Occipital lobe (tissue), 2 donors: ENCODE measurements at regions not wholly inside any gene's neighbourhood (a gene's known extent, or its start where the extent isn't known, plus 50 kb on each side); places are given as distances from the start of the nearest gene placed in this dataset. TPM values are rescaled to one million over a fixed set of nuclear protein-coding genes. Genes with fewer than 3 reads are reported as not detected.

Experiments used
- DNase-seq: peaks from one replicate; lab custom pipeline; 2025; lab: John Stamatoyannopoulos, UW
- small RNA-seq: library from RNA; depleted of rRNA; stranded (forward); fragments of <200 nt; gene quantifications from one replicate; pipeline ENCODE3, GENCODE V24; 2014

DNA sequence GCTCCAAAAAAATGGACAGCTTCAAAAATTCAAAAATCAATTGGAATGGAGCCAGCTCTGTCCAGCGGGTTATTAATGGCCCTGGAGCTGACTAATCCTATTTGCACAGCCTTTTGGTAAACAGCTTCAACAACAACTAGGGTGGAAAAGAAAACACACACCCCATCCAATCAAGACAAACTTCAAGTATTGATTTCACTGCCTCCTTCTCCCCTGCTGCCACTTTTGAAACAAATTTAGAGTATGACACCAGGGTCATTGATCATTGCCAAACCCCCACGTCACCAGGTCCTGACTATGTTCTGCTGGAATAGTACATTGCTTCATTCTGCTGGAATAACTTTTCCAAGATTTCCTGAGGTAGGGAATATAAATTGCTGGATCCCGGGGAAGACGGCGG lies 56.8 kb upstream of the GTF3A start:
- DNase-seq, result no peak

GRCh38 chr13:27370305-27370872 lies 54.0 kb upstream of the GTF3A start:
- no peak for DNase-seq

DNA sequence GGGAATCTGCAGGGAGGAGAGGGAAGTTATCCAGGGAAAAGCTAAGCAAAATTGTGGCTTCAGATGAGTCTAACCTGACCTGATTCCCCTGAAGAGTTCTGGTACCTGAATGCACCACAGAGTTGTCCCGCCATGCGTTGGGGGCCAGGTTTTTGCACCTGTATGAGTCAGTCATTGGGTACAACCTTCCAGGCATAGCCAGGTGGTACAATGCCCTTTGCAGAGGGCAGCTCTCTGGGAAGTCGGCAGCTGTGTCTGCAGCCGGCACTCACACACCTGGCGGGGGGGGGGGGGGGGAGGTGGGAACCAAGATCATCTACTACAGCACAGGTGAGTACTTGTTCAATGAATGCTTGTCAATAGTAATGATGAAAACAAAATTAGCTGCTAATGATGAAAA lies 52.5 kb upstream of the GTF3A start:
- DNase-seq, result no peak

GRCh38 chr13:27372896-27373295 lies 51.5 kb upstream of the GTF3A start:
- DNase-seq, result no peak

- DNase-seq, result no peak
Measured at GRCh38 chr13:27374126-27374613, 50.2 kb upstream of the GTF3A start.

Small RNA genes in the stretch of these regions (small RNA-seq; reads per million reads assigned to genes)
- not detected for gene RNU6-70P
